ENCODE measurements at regions not wholly inside any gene's neighbourhood (a gene's known extent, or its start where the extent isn't known, plus 50 kb on each side); places are given as distances from the start of the nearest gene placed in this dataset.

DNA sequence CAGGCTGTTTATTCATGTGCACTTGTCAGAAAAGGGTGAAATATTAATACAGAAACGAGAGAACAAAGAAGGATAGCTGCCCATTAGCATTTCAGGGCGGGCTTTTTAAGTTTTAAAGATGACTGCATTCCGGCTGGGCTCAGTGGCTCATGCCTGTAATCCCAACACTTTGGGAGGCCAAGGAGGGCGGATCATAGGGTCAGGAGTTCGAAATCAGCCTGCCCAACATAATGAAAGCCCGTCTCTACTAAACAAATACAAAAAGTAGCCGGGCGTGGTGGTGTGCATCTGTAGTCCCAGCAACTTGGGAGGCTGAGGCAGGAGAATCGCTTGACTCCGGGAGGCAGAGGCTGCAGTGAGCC is 130.5 kb downstream of the HFE start:
- POLR2A ChIA-PET: interaction anchor here (1.2 to 3.5 kb wide), 5 partner anchors 16 to 88 kb away, joined by 4 to 42 read pairs (median 23); a partner anchor contains a TSS
- Histone ChIP-seq H3K9me3 (ENCODE audit: control insufficient read depth, insufficient read depth, low read depth, low read length) (no peaks in the 10 kb centered on the region), H3K4me3 (ENCODE audit: low read depth in 2 of 2, low read length in 2 of 2) (peak overlapping the region; percentile 67 to 75), H3K4me1 (ENCODE audit: control insufficient read depth, insufficient read depth, low read length) (peaks cover 24% of the 10 kb centered on the region), H3K27me3 (ENCODE audit: control insufficient read depth, insufficient read depth, low read length) (no peaks in the 10 kb centered on the region), H3K27ac (ENCODE audit: low read length) (peak overlapping the region; percentile 98), H3K36me3 (ENCODE audit: control insufficient read depth, insufficient read depth, low read length) (no peaks in the 10 kb centered on the region)
- in situ Hi-C loops (cut with HindIII; ENCODE audit: low pct_unique_long_range_greater_than_20kb, low sequenced_read_pairs): no loop called here
- no TSS peak for BruUV-seq (replicated peaks)
- CTCF ChIA-PET: no interaction called here
- intact Hi-C loops (cut with micrococcal nuclease; ENCODE audit: unreplicated experiment): loop anchor here (2.0 to 5.0 kb wide), 2 partner anchors 55 to 67 kb away; a partner anchor contains a TSS
- peak; percentile 48 for DNase-seq (ENCODE audit: low read depth, low spot score)
- peak; percentile 8; the same call in 1 of the 2 replicates for ATAC-seq
- TF ChIP-seq, protein P1, sequence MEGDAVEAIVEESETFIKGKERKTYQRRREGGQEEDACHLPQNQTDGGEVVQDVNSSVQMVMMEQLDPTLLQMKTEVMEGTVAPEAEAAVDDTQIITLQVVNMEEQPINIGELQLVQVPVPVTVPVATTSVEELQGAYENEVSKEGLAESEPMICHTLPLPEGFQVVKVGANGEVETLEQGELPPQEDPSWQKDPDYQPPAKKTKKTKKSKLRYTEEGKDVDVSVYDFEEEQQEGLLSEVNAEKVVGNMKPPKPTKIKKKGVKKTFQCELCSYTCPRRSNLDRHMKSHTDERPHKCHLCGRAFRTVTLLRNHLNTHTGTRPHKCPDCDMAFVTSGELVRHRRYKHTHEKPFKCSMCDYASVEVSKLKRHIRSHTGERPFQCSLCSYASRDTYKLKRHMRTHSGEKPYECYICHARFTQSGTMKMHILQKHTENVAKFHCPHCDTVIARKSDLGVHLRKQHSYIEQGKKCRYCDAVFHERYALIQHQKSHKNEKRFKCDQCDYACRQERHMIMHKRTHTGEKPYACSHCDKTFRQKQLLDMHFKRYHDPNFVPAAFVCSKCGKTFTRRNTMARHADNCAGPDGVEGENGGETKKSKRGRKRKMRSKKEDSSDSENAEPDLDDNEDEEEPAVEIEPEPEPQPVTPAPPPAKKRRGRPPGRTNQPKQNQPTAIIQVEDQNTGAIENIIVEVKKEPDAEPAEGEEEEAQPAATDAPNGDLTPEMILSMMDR (IDR thresholded peaks at IDR 0.05): no peak
- TF ChIP-seq POLR2AphosphoS5 (IDR thresholded peaks at IDR 0.05; ENCODE audit: low read depth, low read length): no peak
- no peak for TF ChIP-seq SIN3A (IDR thresholded peaks at IDR 0.05; ENCODE audit: borderline replicate concordance, insufficient read depth, low read depth, low read length)
- TF ChIP-seq, protein P2, sequence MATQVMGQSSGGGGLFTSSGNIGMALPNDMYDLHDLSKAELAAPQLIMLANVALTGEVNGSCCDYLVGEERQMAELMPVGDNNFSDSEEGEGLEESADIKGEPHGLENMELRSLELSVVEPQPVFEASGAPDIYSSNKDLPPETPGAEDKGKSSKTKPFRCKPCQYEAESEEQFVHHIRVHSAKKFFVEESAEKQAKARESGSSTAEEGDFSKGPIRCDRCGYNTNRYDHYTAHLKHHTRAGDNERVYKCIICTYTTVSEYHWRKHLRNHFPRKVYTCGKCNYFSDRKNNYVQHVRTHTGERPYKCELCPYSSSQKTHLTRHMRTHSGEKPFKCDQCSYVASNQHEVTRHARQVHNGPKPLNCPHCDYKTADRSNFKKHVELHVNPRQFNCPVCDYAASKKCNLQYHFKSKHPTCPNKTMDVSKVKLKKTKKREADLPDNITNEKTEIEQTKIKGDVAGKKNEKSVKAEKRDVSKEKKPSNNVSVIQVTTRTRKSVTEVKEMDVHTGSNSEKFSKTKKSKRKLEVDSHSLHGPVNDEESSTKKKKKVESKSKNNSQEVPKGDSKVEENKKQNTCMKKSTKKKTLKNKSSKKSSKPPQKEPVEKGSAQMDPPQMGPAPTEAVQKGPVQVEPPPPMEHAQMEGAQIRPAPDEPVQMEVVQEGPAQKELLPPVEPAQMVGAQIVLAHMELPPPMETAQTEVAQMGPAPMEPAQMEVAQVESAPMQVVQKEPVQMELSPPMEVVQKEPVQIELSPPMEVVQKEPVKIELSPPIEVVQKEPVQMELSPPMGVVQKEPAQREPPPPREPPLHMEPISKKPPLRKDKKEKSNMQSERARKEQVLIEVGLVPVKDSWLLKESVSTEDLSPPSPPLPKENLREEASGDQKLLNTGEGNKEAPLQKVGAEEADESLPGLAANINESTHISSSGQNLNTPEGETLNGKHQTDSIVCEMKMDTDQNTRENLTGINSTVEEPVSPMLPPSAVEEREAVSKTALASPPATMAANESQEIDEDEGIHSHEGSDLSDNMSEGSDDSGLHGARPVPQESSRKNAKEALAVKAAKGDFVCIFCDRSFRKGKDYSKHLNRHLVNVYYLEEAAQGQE (IDR thresholded peaks at IDR 0.05; ENCODE audit: insufficient read depth in 1 of 2, low read depth in 2 of 2, low read length in 1 of 2): no peak
- no peak for TF ChIP-seq TCF7L2 (IDR thresholded peaks at IDR 0.05; ENCODE audit: low read depth, low read length)

DNA sequence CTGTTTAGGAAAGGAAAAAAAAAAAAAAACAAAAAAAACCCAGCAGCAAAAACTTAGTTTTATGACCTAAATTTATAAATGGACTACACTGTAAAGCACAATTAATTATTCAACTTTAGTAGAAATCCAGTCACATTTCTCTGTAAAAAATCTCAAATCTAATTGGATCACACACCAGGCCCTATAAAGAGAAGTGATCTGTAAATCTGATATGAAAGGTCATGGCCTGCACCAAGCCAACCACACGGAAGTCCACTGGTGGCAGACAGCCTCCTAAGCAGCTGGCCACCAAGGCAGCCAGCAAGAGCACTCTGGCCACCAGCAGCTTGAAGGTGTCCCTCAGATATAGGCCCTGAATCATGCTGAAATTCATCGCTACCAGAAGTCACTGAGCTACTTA is 131.6 kb downstream of the HFE start:
- peak overlapping the region; percentile 98 for H3K27ac ChIP-seq (ENCODE audit: low read length)
- ChIA-PET POLR2A (interaction anchor here (0.7 kb wide), 1 partner anchor 67 kb away, joined by 6 read pairs; no protein-coding TSS in a partner anchor), CTCF (no interaction called here)
- TF ChIP-seq, protein P1 (IDR thresholded peaks at IDR 0.05): no peak
- TF ChIP-seq SIN3A (IDR thresholded peaks at IDR 0.05; ENCODE audit: borderline replicate concordance, insufficient read depth, low read depth, low read length): no peak
- TF ChIP-seq POLR2AphosphoS5 (IDR thresholded peaks at IDR 0.05; ENCODE audit: low read depth, low read length): no peak
- H3K36me3 ChIP-seq (ENCODE audit: control insufficient read depth, insufficient read depth, low read length): no peaks in the 10 kb centered on the region
- no peak for ATAC-seq
- BruUV-seq (replicated peaks): no TSS peak
- no peak for DNase-seq (ENCODE audit: low read depth, low spot score)
- in situ Hi-C loops (cut with HindIII; ENCODE audit: low pct_unique_long_range_greater_than_20kb, low sequenced_read_pairs): no loop called here
- no peaks in the 10 kb centered on the region for H3K9me3 ChIP-seq (ENCODE audit: control insufficient read depth, insufficient read depth, low read depth, low read length)
- H3K4me1 ChIP-seq (ENCODE audit: control insufficient read depth, insufficient read depth, low read length): peaks cover 24% of the 10 kb centered on the region
- intact Hi-C loops (cut with micrococcal nuclease; ENCODE audit: unreplicated experiment): loop anchor here (5.0 kb wide), 1 partner anchor 53 kb away; a partner anchor contains a TSS
- H3K27me3 ChIP-seq (ENCODE audit: control insufficient read depth, insufficient read depth, low read length): no peaks in the 10 kb centered on the region
- peak overlapping the region; percentile 67 to 75; a peak in 1 of 4 replicates for H3K4me3 ChIP-seq (ENCODE audit: low read depth in 2 of 2, low read length in 2 of 2)
